Neural progenitor cell (in vitro differentiated cells): ENCODE measurements at regions not wholly inside any gene's neighbourhood (a gene's known extent, or its start where the extent isn't known, plus 50 kb on each side); places are given as distances from the start of the nearest gene placed in this dataset.

Experiments used
- EZH2 ChIP-seq: fragments of 200-600 bp; sonication (generic); IDR thresholded peaks from 2 replicates; pipeline ENCODE4 v1.6.1; 2017; ENCODE audit warnings: antibody characterized with exemption, mild to moderate bottlenecking, moderate library complexity
- EZH2phosphoT487 ChIP-seq: fragments of 200-600 bp; sonication (generic); IDR thresholded peaks from 2 replicates; pipeline ENCODE4 v1.6.1; 2017; ENCODE audit warnings: antibody characterized with exemption
- TF ChIP-seq, protein P1 (sequence below): fragments of 200-600 bp; sonication (generic); IDR thresholded peaks from 2 replicates; pipeline ENCODE4 v1.5.1; 2017; ENCODE audit warnings: antibody characterized with exemption, mild to moderate bottlenecking

DNA sequence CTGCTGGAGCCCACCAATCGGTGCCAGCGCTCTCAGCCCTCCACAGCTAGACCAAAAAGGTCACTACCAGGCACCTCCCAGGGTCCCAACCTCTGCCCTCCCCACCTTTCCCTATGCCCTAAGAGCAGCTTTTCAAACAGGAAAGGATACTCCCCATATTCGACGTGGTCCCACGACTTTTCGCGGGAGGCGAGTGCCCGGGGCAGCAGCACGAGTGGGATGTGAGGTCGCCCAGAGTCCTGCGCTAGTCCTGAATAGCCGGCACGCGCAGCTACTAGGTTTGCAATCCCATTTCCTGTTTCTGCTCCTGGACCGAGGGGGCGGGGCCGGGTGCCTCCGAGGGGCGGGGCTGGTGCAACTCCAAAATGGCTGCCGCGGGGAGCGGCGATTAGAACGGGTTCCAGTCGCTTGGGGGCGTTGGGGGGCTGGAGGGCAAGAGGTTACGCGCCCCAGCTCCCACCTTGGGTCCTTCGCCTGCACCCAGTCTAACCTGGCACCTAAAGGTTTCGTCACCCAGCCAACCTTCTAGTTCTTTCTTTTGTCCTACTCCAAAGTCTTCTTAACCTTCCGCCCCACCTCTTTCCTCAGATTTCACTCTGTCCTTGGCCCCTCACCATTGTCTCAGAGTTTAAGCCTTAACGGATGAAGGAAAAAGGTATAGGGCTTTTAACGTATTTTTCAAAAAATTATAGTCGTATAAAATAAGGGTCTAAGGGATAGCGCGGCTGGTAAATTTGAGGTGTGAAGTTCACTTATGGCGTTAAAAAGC, 85.0 kb upstream of the TENT5D start:
- TF ChIP-seq, protein P1, sequence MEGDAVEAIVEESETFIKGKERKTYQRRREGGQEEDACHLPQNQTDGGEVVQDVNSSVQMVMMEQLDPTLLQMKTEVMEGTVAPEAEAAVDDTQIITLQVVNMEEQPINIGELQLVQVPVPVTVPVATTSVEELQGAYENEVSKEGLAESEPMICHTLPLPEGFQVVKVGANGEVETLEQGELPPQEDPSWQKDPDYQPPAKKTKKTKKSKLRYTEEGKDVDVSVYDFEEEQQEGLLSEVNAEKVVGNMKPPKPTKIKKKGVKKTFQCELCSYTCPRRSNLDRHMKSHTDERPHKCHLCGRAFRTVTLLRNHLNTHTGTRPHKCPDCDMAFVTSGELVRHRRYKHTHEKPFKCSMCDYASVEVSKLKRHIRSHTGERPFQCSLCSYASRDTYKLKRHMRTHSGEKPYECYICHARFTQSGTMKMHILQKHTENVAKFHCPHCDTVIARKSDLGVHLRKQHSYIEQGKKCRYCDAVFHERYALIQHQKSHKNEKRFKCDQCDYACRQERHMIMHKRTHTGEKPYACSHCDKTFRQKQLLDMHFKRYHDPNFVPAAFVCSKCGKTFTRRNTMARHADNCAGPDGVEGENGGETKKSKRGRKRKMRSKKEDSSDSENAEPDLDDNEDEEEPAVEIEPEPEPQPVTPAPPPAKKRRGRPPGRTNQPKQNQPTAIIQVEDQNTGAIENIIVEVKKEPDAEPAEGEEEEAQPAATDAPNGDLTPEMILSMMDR, result no peak
- TF ChIP-seq EZH2, result no peak
- TF ChIP-seq EZH2phosphoT487, result no peak
